Keratinocyte (primary cell): ENCODE measurements at regions not wholly inside any gene's neighbourhood (a gene's known extent, or its start where the extent isn't known, plus 50 kb on each side); places are given as distances from the start of the nearest gene placed in this dataset.

ENCODE experiments used
- DNase-seq: peaks from one replicate; pipeline ENCODE4 v3.0.0-alpha.2; 2011; ENCODE audit warnings: low read depth, missing footprints, low spot score
- FAIRE-seq: peaks from 2 replicates; lab custom pipeline; 2011; peaks lifted over from hg19 to GRCh38; lab: Jason Lieb, UNC
- H2AFZ ChIP-seq: 2 replicates; pipeline ENCODE4 v1.6.0; 2012; ENCODE audit warnings: low read length, control low read depth, inconsistent platforms; ENCODE audit not compliant: control insufficient read depth
- H3K27ac ChIP-seq: 2 replicates; pipeline ENCODE4 v1.5.1; 2011; ENCODE audit warnings: low read length; ENCODE audit not compliant: control insufficient read depth, insufficient read depth
- H3K27me3 ChIP-seq: 3 replicates; pipeline ENCODE4 v1.6.0; 2011; ENCODE audit warnings: low read length; ENCODE audit not compliant: control insufficient read depth, insufficient read depth; ENCODE audit errors: extremely low read depth
- H3K36me3 ChIP-seq, 2 experiments: 2 replicates in 1 of 2; 3 replicates in 1 of 2; pipeline ENCODE4 v1.5.1; 2011; ENCODE audit warnings: low read length in 2 of 2, mild to moderate bottlenecking in 1 of 2; ENCODE audit not compliant: control insufficient read depth in 2 of 2, insufficient read depth in 2 of 2; ENCODE audit errors: extremely low read depth in 1 of 2
- H3K4me1 ChIP-seq: 3 replicates; pipeline ENCODE4 v1.5.1; 2011; ENCODE audit warnings: low read length; ENCODE audit not compliant: control insufficient read depth, insufficient read depth; ENCODE audit errors: extremely low read depth
- H3K4me2 ChIP-seq: 3 replicates; pipeline ENCODE4 v1.6.0; 2011; ENCODE audit warnings: low read depth, low read length; ENCODE audit not compliant: control insufficient read depth, insufficient read depth; ENCODE audit errors: extremely low read depth
- H3K4me3 ChIP-seq, 3 experiments: fragments of 200-600 bp in 1 of 3; sonication (generic) in 1 of 3; 2 replicates in 2 of 3; 3 replicates in 1 of 3; pipeline ENCODE4 v1.5.1; 2011 to 2016; ENCODE audit warnings: low read length in 3 of 3, mild to moderate bottlenecking in 3 of 3, control low read depth in 2 of 3, inconsistent platforms in 1 of 3, low read depth in 1 of 3, mixed read lengths in 1 of 3, mixed run types in 1 of 3, moderate library complexity in 1 of 3; ENCODE audit not compliant: control insufficient read depth in 2 of 3, insufficient read depth in 2 of 3; ENCODE audit errors: extremely low read depth in 1 of 3
- H3K79me2 ChIP-seq: 2 replicates; pipeline ENCODE4 v1.6.0; 2012; ENCODE audit warnings: low read length; ENCODE audit not compliant: control insufficient read depth, insufficient read depth
- H3K9ac ChIP-seq: 3 replicates; pipeline ENCODE4 v1.6.0; 2011; ENCODE audit warnings: low read length; ENCODE audit not compliant: control insufficient read depth, insufficient read depth; ENCODE audit errors: extremely low read depth
- H3K9me1 ChIP-seq: 3 replicates; pipeline ENCODE4 v1.6.0; 2011; ENCODE audit warnings: low read length; ENCODE audit not compliant: control insufficient read depth, insufficient read depth; ENCODE audit errors: extremely low read depth
- H3K9me3 ChIP-seq: 2 replicates; pipeline ENCODE4 v1.5.1; 2012; ENCODE audit warnings: low read depth, low read length; ENCODE audit not compliant: control insufficient read depth
- H4K20me1 ChIP-seq: 3 replicates; pipeline ENCODE4 v1.6.0; 2011; ENCODE audit warnings: low read length; ENCODE audit not compliant: control insufficient read depth, insufficient read depth; ENCODE audit errors: extremely low read depth
- EZH2 ChIP-seq: IDR thresholded peaks from one replicate; pipeline ENCODE4 v1.6.1; 2012; ENCODE audit warnings: inconsistent platforms, mild to moderate bottlenecking, low read length, moderate library complexity
- dilution Hi-C: fragments of 300-500 bp; cut with MboI; formaldehyde crosslinking; loops from one replicate; pipeline ENCODE4 v1.7.0; 2020; ENCODE audit warnings: low sequenced_read_pairs; ENCODE audit not compliant: extremely low pct_ligation_motif_present
- TF ChIP-seq, protein P1 (sequence below), 3 experiments: IDR thresholded peaks in 1 of 3; conservative IDR thresholded peaks in 1 of 3; optimal IDR thresholded peaks in 1 of 3; 2 replicates in 2 of 3; 3 replicates in 1 of 3; pipeline versions ENCODE3 to v1.5.1; 2011; ENCODE audit warnings: low read length in 3 of 3, mild to moderate bottlenecking in 3 of 3, moderate library complexity in 2 of 3, control low read depth in 1 of 3, inconsistent platforms in 1 of 3; ENCODE audit not compliant: insufficient read depth in 2 of 3; ENCODE audit errors: extremely low read depth in 1 of 3

GRCh38 chr17:15096511-15096910, 168.6 kb downstream of the PMP22 start:
- Histone ChIP-seq H3K9me3 (no peaks in the 10 kb centered on the region), H3K4me1 (no peaks in the 10 kb centered on the region), H4K20me1 (no peaks in the 10 kb centered on the region), H3K9me1 (no peaks in the 10 kb centered on the region), H3K4me3 (no peak overlapping the region), H3K79me2 (no peaks in the 10 kb centered on the region), H3K27ac (no peak overlapping the region), H2AFZ (no peak overlapping the region), H3K9ac (no peak overlapping the region), H3K27me3 (peaks cover 2% of the 10 kb centered on the region), H3K4me2 (no peak overlapping the region), H3K36me3 (no peaks in the 10 kb centered on the region)
- dilution Hi-C loops = no loop called here
- no peak for FAIRE-seq
- TF ChIP-seq, protein P1, sequence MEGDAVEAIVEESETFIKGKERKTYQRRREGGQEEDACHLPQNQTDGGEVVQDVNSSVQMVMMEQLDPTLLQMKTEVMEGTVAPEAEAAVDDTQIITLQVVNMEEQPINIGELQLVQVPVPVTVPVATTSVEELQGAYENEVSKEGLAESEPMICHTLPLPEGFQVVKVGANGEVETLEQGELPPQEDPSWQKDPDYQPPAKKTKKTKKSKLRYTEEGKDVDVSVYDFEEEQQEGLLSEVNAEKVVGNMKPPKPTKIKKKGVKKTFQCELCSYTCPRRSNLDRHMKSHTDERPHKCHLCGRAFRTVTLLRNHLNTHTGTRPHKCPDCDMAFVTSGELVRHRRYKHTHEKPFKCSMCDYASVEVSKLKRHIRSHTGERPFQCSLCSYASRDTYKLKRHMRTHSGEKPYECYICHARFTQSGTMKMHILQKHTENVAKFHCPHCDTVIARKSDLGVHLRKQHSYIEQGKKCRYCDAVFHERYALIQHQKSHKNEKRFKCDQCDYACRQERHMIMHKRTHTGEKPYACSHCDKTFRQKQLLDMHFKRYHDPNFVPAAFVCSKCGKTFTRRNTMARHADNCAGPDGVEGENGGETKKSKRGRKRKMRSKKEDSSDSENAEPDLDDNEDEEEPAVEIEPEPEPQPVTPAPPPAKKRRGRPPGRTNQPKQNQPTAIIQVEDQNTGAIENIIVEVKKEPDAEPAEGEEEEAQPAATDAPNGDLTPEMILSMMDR (optimal IDR thresholded peaks at IDR 0.05 in 1 of 3, IDR thresholded peaks at IDR 0.05 in 1 of 3, conservative IDR thresholded peaks at IDR 0.05 in 1 of 3; ENCODE audit: extremely low read depth in 1 of 3, insufficient read depth in 2 of 3, low read length in 3 of 3) = no peak
- no peak for TF ChIP-seq EZH2
- no peak for DNase-seq

DNA sequence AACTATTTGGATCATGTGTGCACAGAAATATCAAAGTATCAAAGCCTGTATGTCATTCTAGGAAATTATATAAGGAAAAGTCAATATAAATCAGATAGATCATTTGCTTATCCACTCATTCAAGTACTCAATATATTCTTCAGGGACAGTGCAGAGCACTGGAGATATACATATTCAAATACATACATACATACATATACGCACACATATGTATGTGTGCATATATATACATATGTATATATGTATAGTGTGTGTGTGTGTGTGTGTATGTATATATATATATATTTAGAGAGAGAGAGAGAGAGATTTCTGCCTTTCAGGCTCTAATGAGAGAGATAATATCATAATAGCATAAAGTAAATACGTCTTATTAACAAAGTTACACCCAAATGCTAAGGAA, 169.2 kb downstream of the PMP22 start:
- Histone ChIP-seq H2AFZ (no peak overlapping the region), H3K4me3 (no peak overlapping the region), H3K9ac (no peak overlapping the region), H3K4me1 (no peaks in the 10 kb centered on the region), H3K9me1 (no peaks in the 10 kb centered on the region), H3K79me2 (no peaks in the 10 kb centered on the region), H3K9me3 (no peaks in the 10 kb centered on the region), H3K4me2 (no peak overlapping the region), H3K27ac (no peak overlapping the region), H4K20me1 (no peaks in the 10 kb centered on the region), H3K27me3 (peaks cover 2% of the 10 kb centered on the region), H3K36me3 (no peaks in the 10 kb centered on the region)
- dilution Hi-C loops = no loop called here
- FAIRE-seq (no peak), DNase-seq (no peak)
- TF ChIP-seq, protein P1 (optimal IDR thresholded peaks at IDR 0.05 in 1 of 3, IDR thresholded peaks at IDR 0.05 in 1 of 3, conservative IDR thresholded peaks at IDR 0.05 in 1 of 3; ENCODE audit: extremely low read depth in 1 of 3, insufficient read depth in 2 of 3, low read length in 3 of 3) = no peak
- no peak for TF ChIP-seq EZH2
